Cerebellar cortex (tissue), 1 donor: ENCODE measurements at regions not wholly inside any gene's neighbourhood (a gene's known extent, or its start where the extent isn't known, plus 50 kb on each side); places are given as distances from the start of the nearest gene placed in this dataset.

Source experiments
- DNase-seq: peaks from one replicate; pipeline ENCODE4 v3.0.0-alpha.2; 2015; ENCODE audit warnings: low spot score

DNA sequence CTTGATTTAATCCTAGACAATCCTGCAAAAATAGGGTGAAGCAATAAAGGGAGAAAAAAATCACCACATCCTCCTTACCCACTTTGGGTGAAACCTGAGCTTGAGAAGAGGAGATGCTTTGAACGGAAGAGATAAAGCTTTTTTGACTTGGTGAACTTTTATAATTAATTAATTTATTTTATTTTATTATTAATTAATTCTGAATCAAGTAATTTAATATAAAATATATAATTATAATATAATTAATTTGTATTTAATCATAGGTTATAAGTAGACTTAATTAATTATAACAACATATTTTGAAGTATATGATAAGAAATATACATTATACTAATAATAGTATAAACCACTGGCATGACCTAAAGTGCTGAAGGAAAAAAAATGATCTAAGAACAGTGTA, 2164.8 kb downstream of the LRRC4C start:
- DNase-seq = no peak

DNA sequence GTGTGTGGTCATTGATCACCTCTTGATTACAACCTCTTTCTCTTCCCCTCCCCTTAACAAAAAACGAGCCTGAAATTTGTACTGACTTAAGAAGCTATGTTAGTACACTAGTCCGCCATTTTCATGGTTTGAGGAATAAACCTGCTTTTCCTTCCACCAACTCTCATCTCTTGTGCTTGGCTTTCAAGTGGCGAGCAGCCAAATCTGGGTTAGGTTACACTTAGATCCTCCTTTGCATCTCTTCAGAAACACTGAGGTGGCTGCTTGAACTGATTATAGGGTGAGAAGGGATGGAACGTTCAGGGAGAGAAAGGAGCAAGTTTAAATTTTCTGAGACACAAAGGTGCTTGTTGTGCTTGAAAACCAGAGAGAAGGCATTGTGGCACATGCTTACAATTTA, 2171.4 kb downstream of the LRRC4C start:
- DNase-seq = no peak

DNA sequence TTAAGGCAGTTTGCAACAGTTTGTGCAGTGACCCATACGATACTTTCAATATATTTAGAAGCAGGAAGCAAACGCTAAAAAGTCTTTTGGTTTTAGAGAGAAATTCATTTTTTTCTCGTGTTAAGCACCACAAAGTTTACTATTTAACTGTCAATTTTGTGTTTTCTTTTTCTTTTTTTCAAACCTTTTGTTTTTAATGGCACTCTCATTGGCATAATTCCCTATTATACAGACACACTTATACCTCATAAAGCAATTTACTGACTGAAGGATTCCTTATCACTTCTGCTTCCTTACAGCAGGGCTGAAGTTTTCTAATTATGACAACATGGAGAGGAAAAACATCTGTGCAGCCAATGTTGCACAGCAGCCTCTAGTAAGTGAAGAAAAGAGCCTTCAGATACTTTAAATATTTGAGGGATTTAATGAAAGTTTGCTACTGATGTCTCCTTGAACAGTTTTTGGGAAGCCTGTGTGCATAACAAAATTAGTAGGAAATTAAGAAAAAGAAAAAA, 2191.2 kb downstream of the LRRC4C start:
- DNase-seq = no peak

DNA sequence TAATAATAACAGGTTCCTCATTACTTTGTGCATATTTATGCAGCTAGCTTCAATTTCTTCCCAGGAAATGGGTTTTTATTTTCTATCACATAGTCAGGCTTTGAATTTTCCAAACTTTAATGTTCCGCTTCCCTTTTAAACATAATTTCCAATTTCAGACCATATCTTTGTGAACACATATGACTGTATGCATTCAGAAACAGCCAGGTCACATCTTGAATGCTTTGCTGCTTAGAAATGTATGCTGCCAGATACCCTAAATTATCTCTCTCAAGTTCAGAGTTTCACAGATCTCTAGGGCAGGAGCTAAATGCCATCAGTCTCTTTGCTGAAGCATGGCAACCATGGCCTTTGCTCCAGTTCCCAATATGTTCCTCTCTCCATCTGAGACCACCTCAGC, 2203.8 kb downstream of the LRRC4C start:
- DNase-seq = no peak

DNA sequence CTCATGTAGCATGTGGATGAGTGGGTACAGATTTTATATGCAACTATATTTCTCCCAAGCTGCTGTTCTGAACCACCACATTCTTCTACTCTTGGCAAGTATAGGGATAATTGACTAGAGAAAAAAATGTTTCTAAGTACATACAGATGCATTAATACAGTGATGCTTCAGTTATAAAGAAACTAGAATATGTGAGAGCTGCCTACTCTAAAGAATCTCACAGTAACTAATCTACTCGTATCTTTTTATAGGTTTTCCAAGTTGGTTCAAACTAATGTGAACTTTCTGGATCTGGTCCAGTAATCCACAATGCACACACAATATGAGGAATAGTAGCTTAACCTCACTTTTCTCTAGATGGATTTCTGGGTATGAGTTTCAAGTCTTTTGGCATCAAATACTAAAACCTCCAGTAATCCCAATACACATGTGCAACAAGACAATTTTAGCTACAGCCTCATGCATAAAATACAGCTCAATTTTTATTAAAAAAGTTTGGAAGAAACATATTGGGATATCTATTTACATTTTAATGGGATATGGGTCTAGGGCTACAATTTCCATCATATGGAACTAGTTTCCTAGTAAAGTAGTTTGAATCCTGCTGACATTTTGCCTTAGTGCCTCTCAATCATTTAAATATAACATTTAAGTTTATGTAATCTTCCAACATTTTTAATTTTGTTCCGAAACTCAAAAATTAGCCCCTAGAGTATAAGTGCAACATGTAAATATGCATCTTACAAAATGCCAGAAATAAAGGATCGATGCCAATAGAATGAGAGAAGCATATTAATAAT, 2209.7 kb downstream of the LRRC4C start:
- no peak for DNase-seq

DNA sequence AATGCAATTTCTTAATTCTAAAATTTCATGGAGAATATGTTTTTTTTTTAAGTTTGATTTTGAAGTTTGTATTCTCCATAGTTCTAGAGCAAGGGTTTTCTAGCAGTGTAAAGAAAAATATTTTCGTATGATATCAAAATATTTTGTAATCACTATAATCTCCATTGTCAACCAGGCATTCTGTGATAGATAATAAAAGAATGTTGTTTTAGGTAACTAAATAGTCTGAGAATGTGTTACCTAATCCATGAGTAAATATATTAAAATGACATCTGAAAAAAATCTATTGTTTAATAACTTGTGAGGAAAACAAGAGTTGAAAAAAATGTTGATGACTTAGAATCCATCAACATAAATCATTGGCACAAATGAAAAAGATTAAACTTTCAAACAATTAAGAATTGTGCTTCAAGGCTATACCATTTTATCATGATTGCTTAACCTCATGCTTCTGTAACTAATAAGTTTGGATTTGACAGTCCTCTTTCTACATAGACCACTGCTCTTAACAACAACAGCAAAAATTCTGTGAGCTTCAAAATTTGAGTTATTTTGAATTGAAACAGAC, 2211.8 kb downstream of the LRRC4C start:
- no peak for DNase-seq

DNA sequence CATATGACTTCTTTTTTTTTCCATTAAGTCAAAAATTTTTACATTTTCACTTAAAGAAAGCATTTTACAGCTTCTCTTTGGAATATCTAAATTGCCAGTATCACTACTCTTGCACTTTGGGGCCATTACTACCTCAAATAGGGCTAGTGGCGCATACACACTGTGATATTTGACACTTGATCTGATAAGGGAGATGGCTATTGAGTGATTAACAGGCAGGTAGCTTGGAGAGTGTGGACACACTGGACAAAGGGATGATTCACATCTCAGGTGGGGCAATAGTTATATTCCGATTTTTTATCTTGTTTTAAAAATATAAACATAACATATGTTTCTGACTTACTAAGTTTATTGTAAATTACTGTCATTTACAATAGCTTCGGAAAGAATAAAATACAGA, 2219.9 kb downstream of the LRRC4C start:
- no peak for DNase-seq

DNA sequence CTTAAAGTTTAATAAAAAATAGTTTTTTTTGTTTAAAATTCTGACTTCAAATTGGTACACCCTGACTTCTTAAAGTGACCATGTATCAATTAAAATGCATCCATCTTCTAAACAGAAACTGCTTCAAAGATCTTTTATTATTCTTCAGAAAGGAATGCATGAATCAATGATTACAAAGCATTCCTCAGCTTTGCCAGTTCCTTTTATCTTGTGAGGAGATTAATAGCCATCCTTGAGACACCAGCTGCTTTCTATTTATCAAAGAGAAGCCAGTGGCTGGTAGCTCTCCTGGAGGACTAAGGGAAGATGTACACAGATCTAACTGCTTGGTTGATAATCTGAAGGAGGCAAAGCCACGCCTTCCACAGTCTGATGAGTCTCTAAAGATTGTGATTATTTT, 2222.5 kb downstream of the LRRC4C start:
- DNase-seq = no peak

DNA sequence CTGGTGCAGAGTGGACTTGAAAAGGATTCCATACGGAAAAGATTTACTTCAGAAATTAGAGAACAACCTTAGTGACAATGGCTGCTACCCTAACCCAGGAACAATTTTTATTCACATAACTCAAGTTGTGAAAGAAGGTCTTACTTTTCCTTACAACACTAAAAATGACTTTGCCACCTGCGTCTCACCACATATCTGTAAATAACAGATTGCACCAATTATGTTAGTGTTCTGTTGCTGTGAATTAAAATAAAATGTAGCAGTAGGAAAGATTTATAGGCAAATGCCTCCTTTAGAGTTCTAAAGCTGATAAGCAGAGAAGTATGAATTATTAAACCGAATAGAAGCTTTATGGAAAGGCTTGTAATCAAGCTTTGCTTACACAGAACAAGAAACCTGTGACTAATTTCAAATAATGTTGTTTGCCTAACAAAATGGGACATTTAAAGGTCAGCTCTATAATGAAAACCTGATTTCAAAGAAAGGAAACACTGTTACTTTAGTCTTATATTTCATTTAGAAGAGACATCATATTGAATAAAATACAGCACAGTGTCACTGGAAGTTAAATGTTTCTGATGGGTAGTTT, 2237.8 kb downstream of the LRRC4C start:
- DNase-seq = no peak

DNA sequence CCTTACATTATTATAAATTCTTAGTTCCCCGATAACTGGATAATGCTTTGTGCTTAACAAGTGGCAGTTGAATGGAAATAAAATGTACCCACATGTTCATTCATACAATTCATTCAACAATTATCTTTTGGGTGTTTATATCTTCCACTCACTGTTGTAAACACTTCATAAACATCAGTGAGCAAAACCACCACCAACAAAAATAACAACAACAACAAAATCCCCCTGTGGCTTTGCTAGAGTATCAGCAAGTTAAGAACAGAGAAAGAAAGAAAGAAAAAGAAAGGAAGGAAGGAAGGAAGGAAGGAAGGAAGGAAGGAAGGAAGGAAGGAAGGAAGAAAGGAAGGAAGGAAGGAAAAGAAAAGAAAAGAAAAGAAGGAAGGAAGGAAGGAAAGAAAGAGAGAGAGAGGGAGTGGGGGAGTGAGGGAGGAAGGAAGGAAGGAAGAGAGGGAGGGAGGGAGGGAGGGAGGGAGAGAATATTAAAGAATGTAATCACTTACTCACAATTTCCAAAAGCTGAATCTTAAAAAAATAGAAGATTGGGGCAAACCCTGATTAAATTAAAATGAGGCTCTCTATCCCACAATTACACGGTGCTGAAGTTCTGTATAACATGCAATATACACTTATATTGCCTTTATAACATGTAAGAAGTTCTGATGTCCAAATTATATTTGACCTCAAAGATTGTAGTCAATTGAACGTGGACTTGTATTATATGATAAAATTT, 2238.8 kb downstream of the LRRC4C start:
- DNase-seq = no peak

DNA sequence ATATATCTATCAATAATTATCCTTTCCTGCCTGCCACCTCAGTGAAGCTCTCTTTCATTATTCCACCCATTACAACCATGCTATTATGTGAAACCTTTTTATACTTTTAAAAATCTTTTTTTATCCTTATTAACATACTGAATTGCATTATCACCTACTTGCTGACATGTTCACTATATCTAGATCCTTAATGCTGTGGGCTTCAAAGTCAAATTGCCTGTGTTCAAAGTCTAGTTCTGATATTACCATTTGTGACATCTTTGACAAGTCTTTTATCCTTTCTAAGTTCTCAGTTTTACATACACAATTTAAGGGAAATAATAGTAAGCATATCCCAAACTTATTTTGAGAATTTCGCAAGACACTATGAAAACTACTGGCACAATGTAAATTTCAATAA, 2239.4 kb downstream of the LRRC4C start:
- DNase-seq = no peak

DNA sequence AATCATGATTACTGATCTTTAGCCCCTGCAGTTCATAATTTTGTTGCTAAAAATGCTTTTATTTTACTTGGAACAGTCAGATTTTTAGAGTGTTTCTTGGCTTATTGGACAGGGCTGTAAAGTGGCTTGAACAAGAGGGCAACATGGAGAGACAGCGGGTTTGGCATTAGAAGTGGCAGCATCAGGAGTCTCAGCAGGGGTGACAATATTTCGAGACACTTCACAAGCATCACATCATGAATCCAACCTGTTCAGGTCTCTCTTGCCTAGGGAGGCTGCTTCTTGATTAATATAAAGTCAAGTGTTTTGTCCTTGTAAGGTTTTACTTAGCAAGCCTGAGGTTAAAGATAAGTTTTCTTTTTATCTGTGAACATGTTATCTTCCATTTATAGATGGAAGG, 2249.5 kb downstream of the LRRC4C start:
- peak; percentile 92 for DNase-seq

DNA sequence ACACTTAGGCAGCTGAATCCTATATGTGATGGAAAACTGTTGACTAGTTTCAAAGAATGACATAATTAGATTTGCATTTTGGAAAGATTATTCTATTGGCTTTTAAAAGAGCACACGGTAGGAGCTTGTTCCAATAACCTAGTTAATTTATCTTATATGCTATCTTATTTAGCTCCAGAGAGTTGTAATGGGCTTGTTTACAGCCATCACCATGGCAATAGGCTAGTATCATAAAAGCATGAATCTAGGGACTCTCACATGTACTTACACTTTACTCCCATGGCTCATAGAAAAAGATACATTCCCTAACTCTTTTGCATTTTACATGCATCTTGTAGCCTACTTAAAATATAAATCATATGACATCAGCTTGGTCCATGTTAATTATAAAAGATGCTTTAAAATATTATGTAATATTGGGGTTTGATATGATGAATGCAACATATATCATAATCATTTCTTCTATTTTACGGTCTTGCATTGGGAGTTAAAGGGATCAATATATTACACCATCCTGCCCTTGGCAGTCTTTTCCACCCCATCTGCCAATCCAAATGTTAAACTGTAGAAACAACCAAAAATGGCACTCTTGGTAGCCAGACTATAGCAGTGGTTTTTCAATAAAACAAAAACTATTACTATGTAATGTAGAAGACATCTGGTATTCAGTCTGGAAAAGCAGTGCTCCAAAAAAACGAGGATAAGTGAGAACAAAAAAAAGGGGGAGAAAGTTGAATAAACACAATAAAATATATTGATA, 2254.0 kb downstream of the LRRC4C start:
- no peak for DNase-seq

DNA sequence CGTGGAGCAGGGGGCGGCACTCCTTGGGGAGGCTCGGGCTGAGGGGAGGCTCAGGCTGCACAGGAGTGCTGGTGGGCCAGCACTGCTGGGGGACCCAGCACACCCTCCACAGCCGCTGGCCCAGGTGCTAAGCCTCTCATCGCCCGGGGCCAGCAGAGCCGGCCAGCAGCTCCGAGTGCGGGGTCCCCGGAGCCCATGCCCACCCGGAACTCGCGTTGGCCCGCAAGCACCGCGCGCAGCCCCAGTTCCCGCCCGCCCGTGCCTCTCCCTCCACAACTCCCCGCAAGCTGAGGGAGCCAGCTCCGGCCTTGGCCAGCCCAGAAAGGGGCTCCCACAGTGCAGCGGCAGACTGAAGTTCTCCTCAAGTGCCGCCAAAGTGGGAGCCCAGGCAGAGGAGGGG, 2266.8 kb downstream of the LRRC4C start:
- DNase-seq = no peak

DNA sequence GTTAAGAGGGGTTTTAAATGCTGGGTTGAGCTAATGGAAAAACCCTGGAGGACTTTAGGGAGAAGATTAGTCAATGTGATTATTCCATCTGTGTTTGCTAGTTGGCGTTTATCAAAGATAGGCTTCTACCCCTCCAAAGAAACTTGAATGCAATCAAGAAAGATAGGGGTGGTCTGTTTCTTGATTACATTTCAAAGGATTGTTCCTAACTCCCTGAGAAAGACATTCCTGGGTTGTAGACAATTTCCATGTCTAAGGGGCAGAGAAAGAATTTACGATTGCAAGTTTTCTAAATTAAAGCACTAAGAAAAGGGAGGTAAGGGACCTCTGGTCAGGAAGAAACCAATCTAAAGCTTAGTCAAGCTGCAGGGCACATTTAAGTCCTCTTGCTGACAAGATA, 2268.7 kb downstream of the LRRC4C start:
- no peak for DNase-seq

DNA sequence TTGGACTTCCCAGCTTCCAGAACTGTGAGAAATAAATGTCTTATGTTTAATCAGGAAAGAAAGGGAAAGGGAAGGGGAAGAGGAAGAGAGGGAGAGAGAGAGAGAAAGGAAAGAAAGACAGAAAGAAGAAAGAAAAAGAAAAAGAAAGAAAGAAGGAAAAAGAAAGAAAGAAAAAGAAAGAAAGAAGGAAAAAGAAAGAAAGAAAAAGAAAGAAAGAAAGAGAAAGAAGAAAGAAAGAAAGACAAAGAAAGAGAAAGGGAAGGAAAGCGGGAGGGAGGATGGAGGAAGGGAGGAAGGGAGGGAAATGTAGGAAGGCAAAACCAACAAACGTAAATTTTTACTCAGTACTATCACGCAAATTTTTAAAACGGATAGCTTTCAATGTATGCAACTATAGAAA, 2281.8 kb downstream of the LRRC4C start:
- DNase-seq = no peak

DNA sequence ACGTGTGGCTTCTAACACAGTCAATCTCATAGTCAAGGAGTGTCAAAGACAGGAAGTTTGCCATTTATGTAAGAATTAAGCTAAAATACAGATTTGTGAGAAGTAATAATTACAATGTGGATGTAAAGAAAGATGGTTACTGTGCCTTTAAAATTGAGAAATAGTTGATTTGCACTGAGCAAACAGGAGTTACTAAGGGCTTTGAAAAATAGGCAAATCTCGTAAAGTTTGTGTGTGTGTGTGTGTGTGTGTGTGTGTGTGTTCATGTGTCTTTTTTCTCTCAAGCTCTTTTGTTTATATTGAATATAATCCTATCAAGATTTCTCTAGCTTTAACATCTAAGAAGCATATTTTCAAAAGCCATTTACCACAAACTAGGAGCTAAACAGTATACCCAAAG, 2284.5 kb downstream of the LRRC4C start:
- no peak for DNase-seq

DNA sequence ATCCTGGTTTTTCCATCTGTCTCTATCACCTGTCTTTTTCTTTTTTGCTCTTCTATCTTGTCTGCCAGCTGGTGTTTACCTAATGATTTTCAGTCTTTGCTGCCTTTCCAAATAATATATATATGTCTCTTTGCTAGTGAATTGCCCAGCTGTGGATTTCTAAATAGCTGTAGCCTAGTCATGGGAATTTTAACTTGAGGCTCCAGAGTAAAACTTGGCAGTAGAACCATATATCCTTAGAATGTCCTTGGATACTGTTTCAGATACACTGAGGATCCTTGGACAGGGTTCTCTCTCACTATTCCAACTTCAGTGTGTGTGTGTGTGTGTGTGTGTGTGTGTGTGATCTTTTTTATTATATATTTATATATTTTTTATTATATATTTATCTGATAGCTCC, 2285.3 kb downstream of the LRRC4C start:
- no peak for DNase-seq

DNA sequence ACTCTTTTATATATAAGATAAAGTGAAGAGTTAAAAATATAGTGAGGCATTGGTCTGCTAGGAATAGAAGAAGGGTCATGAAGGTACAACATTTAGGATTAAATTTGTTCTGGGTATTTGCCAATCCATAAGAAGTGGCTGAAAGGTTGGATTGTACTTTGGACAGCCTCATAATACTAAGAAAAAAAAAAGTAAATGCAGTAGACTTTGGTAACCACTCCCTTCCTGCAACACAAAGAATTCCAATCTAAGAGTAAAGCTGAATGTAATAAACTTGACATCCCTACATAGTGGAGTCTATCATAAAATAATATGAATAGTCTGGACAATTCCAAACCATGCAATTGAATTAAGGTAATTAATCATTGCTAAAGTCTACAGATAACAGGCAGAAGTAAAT, 2294.4 kb downstream of the LRRC4C start:
- no peak for DNase-seq

DNA sequence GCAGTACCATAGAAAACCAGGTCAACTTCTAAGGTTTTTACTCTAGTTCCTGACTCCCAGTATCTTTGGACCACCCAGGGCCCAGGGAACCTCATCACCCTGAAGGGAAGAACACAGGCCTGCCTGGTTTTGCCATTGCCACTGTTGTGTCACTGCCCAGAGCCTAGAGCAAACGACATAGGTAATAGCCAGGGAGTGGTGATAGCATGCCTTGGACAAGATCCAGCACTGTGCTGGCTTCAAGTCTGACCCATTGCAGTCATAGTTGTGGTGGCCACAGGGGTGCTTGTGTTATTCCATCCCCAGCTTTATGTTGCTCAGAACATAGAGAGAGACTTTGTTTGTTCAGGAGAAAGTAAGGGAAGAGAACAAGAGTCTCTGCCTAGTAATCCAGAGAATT, 2310.2 kb downstream of the LRRC4C start:
- no peak for DNase-seq

DNA sequence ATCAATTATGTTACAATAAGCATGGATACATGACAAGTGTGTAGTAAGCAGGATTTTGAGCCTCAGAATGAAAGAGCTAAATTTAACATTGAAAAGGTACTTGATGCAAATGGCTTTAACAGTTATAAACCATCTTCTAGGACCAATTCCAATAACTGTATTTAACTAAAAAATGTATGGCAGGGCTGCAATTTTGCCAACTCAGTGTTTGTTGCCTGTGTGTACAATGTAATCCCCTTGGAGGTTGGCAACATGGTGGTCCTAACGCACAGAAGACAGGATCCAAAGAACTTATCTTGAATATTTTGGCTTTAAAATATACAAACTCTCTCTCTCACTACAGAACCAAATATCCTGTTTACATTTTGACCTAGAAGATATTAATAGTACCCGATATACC, 2314.1 kb downstream of the LRRC4C start:
- DNase-seq = no peak
